GM23248 (cell line): ENCODE measurements at regions not wholly inside any gene's neighbourhood (a gene's known extent, or its start where the extent isn't known, plus 50 kb on each side); places are given as distances from the start of the nearest gene placed in this dataset.

Experiments used
- EZH2 ChIP-seq: fragments of 200-600 bp; sonication (generic); IDR thresholded peaks from 2 replicates; pipeline ENCODE4 v1.6.1; 2018; ENCODE audit warnings: antibody characterized with exemption, mild to moderate bottlenecking; ENCODE audit not compliant: insufficient read depth, poor library complexity, severe bottlenecking
- EZH2phosphoT487 ChIP-seq: fragments of 200-600 bp; sonication (generic); IDR thresholded peaks from 2 replicates; pipeline ENCODE4 v1.6.1; 2018; ENCODE audit warnings: antibody characterized with exemption, moderate library complexity, mild to moderate bottlenecking, low read depth; ENCODE audit not compliant: insufficient read depth

DNA sequence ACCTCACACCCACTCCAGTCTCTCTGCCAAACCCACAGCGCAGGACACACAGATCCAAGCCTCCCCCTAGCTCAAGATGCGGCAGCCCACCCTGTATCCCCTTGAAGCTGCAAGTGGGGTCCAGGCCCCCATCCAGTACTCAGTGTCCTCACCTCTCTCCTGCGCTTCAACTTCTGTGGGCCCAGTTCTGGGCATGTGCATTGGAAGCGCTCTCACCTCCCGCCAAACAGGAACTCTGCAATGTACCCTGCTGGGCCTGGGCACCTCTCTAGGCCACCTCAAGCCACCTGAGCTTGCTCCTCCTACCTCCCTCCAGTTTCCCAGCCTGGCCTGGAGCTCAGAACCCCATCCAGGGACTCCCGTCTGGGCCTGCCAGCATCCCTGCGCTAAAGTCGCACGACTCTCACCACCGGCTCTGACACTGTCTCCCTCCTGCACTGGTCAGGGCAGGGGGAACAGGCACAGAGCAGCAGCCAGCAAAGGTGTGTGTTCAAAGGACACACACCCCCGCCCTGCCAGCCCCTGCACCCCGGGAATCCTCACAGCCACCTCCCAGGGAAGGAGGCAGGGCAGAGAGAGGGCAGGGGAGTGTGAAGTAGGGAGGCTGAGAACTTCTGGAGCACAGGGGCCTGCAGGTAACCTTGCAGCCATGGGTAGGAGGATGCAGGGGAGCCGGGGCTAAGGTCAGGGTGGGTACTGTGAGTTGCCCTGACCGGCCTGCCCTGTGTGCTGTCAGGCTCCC, 51.7 kb upstream of the MSMB start:
- TF ChIP-seq EZH2: no peak
- no peak for TF ChIP-seq EZH2phosphoT487
